Activated CD8-positive, alpha-beta memory T cell treated with anti-CD3 and anti-CD28 coated beads for 36 hours (primary cell): ENCODE measurements at regions not wholly inside any gene's neighbourhood (a gene's known extent, or its start where the extent isn't known, plus 50 kb on each side); places are given as distances from the start of the nearest gene placed in this dataset.

ENCODE experiments used
- CTCF ChIA-PET: fragments of 350-600 bp; sonication (Branson Sonifier 250); formaldehyde crosslinking; loops from one replicate; lab custom pipeline; 2021; ENCODE audit warnings: antibody characterized with exemption; lab: Charles Lee
- POLR2A ChIA-PET: fragments of 350-600 bp; sonication (Branson Sonifier 250); formaldehyde crosslinking; loops from one replicate; lab custom pipeline; 2021; ENCODE audit warnings: antibody characterized with exemption; lab: Charles Lee

- ChIA-PET POLR2A (no interaction called here), CTCF (no interaction called here)
Measured at GRCh38 chr2:183269956-183270355, 145.7 kb downstream of the NUP35 start.

- CTCF ChIA-PET = no interaction called here
Measured at GRCh38 chr2:183283209-183283608, 159.0 kb downstream of the NUP35 start.

GRCh38 chr2:183284606-183285005, 160.4 kb downstream of the NUP35 start:
- ChIA-PET POLR2A (no interaction called here), CTCF (no interaction called here)

More at GRCh38 chr2:183283209-183283608, 159.0 kb downstream of the NUP35 start:
- POLR2A ChIA-PET = no interaction called here

GRCh38 chr2:183291436-183291835, 167.2 kb downstream of the NUP35 start:
- POLR2A ChIA-PET = no interaction called here
- CTCF ChIA-PET = no interaction called here

- CTCF ChIA-PET = no interaction called here
- POLR2A ChIA-PET = no interaction called here
Measured at GRCh38 chr2:183292028-183292427, 167.8 kb downstream of the NUP35 start.

- ChIA-PET CTCF (no interaction called here), POLR2A (no interaction called here)
Measured at GRCh38 chr2:183339311-183339710, 215.1 kb downstream of the NUP35 start.

- POLR2A ChIA-PET = no interaction called here
- CTCF ChIA-PET = no interaction called here
Measured at GRCh38 chr2:183341057-183341456, 216.8 kb downstream of the NUP35 start.

GRCh38 chr2:183347969-183348368, 223.7 kb downstream of the NUP35 start:
- POLR2A ChIA-PET = no interaction called here
- CTCF ChIA-PET = no interaction called here

- ChIA-PET POLR2A (no interaction called here), CTCF (no interaction called here)
Measured at GRCh38 chr2:183348492-183348891, 224.2 kb downstream of the NUP35 start.

- ChIA-PET POLR2A (no interaction called here), CTCF (no interaction called here)
Measured at GRCh38 chr2:183349091-183349490, 224.8 kb downstream of the NUP35 start.

GRCh38 chr2:183359867-183360266, 235.6 kb downstream of the NUP35 start:
- ChIA-PET CTCF (no interaction called here), POLR2A (no interaction called here)

- POLR2A ChIA-PET = no interaction called here
- CTCF ChIA-PET = no interaction called here
Measured at GRCh38 chr2:183371545-183371944, 247.3 kb downstream of the NUP35 start.

GRCh38 chr2:183375821-183376220, 251.6 kb downstream of the NUP35 start:
- ChIA-PET POLR2A (no interaction called here), CTCF (no interaction called here)

- CTCF ChIA-PET = no interaction called here
Measured at GRCh38 chr2:183383854-183384253, 259.6 kb downstream of the NUP35 start.

GRCh38 chr2:183389546-183390080, 265.4 kb downstream of the NUP35 start:
- CTCF ChIA-PET = no interaction called here
- POLR2A ChIA-PET = no interaction called here

More at GRCh38 chr2:183383854-183384253, 259.6 kb downstream of the NUP35 start:
- POLR2A ChIA-PET = no interaction called here

GRCh38 chr2:183390109-183390508, 265.9 kb downstream of the NUP35 start:
- ChIA-PET POLR2A (no interaction called here), CTCF (no interaction called here)

GRCh38 chr2:183404392-183404791, 280.1 kb downstream of the NUP35 start:
- ChIA-PET CTCF (no interaction called here), POLR2A (no interaction called here)

- ChIA-PET POLR2A (no interaction called here), CTCF (interaction anchor here (1.0 kb wide), 1 partner anchor 64 kb away, joined by 3 read pairs; no protein-coding TSS in a partner anchor)
Measured at GRCh38 chr2:183408562-183408961, 284.3 kb downstream of the NUP35 start.

- ChIA-PET POLR2A (no interaction called here), CTCF (no interaction called here)
Measured at GRCh38 chr2:183409662-183410061, 285.4 kb downstream of the NUP35 start.

- ChIA-PET POLR2A (no interaction called here), CTCF (no interaction called here)
Measured at GRCh38 chr2:183416753-183417152, 292.5 kb downstream of the NUP35 start.

- ChIA-PET POLR2A (no interaction called here), CTCF (no interaction called here)
Measured at GRCh38 chr2:183426825-183427224, 302.6 kb downstream of the NUP35 start.

- ChIA-PET POLR2A (no interaction called here), CTCF (no interaction called here)
Measured at GRCh38 chr2:183427558-183427957, 303.3 kb downstream of the NUP35 start.
